ENCODE measurements at regions not wholly inside any gene's neighbourhood (a gene's known extent, or its start where the extent isn't known, plus 50 kb on each side); places are given as distances from the start of the nearest gene placed in this dataset.

DNA sequence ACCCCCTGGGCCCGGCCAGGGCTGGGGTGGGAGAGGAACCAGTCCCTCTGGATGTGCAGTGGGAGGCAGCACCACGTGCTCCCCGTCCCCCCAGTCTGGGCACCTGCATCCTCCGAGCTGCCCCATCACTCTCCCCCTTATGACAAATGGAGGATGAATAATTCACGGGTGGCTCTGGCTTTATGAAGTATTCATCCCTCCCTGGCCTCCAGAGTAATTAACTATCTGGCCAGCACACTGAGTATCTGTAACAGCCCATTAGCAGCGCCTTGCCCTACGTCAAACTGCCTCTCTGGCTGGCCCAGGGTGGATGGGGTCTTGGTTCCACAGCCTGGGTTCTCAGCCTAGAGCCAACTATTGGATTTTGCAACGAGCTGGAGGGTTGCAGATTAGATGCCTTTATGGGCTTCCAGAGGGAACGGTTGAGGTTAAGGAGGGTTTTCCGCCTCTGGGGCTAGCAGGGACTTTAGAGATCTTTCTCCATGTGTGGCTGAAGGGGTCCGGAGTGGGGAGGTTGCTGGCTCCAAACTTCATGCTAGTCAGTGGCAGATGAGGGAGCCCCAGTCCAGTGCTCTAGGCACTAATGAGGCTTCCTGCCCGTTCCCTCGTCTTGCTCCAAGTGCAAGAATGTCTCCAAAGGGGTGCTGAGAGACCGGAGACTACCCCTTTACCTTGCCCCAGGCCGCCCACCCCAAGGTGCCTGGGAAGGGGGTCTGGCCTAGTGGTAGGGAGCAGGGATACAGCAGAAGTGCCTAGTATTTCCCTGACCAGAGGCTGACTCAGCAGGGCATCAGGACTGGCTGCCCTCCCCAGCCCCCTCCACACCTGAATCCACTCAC lies 53.5 kb upstream of the MLN start:
- Histone ChIP-seq H4K20me1 (ENCODE audit: insufficient read depth) (no peaks in the 10 kb centered on the region), H3K4me2 (ENCODE audit: low read length) (no peak overlapping the region), H3K79me2 (ENCODE audit: insufficient read depth, low read length) (no peaks in the 10 kb centered on the region), H3K4me1 (ENCODE audit: control insufficient read depth in 1 of 2, insufficient read depth in 2 of 2, low read length in 2 of 2) (no peaks in the 10 kb centered on the region), H2AFZ (ENCODE audit: low read depth, low read length, poor library complexity, severe bottlenecking) (no peak overlapping the region), H3K36me3 (ENCODE audit: control insufficient read depth in 1 of 2, insufficient read depth in 2 of 2, low read length in 2 of 2) (no peaks in the 10 kb centered on the region), H3K9me3 (ENCODE audit: control insufficient read depth in 1 of 2, insufficient read depth in 1 of 2, low read depth in 1 of 2, low read length in 2 of 2) (no peaks in the 10 kb centered on the region), H3K27me3 (ENCODE audit: insufficient read depth, low read length) (no peaks in the 10 kb centered on the region), H3K9ac (ENCODE audit: low read length) (no peak overlapping the region), H3K27ac (ENCODE audit: low read depth, low read length) (no peak overlapping the region), H3K9me2 (ENCODE audit: insufficient read depth) (no peaks in the 10 kb centered on the region), H3K4me3 (replicated peaks in 1 of 2; ENCODE audit: low read depth in 1 of 2, low read length in 2 of 2) (no peak overlapping the region)
- no peak for TF ChIP-seq CEBPB (IDR thresholded peaks at IDR 0.05; ENCODE audit: low read depth)
- TF ChIP-seq, protein P1, sequence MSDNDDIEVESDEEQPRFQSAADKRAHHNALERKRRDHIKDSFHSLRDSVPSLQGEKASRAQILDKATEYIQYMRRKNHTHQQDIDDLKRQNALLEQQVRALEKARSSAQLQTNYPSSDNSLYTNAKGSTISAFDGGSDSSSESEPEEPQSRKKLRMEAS (IDR thresholded peaks at IDR 0.05), result no peak
- TF ChIP-seq, protein P2, sequence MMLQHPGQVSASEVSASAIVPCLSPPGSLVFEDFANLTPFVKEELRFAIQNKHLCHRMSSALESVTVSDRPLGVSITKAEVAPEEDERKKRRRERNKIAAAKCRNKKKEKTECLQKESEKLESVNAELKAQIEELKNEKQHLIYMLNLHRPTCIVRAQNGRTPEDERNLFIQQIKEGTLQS (IDR thresholded peaks at IDR 0.05), result no peak
- RAD21 ChIA-PET (ENCODE audit: low non-redundant PET in 1 of 2, low total read pairs in 2 of 2, uncharacterized antibody in 2 of 2, unreplicated experiment in 2 of 2), result no interaction called here
- no peak for ATAC-seq
- BruUV-seq (replicated peaks), result no TSS peak
- intact Hi-C loops (cut with micrococcal nuclease), result no loop called here
- no peak for DNase-seq (ENCODE audit: low read depth, low spot score)
- POLR2A ChIA-PET, result no interaction called here
- CTCF ChIA-PET, result no interaction called here

DNA sequence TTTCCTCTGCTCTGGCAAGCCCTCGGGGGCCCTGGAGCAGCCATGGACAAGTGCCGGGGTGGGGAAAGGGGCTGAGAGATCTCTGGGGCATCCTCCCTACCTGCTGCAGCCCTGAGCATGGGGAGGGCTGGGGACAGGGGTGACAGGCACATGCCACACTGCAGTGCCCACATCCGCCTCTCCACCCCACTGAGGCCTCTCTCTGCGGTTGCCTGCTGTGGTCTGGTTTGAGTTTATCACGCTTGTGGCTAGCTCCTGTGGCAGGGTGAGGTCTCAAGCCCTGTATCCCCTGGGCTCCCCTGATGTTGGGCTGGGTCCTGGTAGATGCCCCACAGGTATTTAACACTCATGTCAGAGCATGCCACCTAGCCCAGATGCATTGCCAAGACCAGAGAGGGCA lies 52.9 kb upstream of the MLN start:
- CTCF ChIA-PET, result no interaction called here
- intact Hi-C loops (cut with micrococcal nuclease), result no loop called here
- POLR2A ChIA-PET, result no interaction called here
- no peak for ATAC-seq
- Histone ChIP-seq H3K9ac (ENCODE audit: low read length) (no peak overlapping the region), H3K27ac (ENCODE audit: low read depth, low read length) (no peak overlapping the region), H3K9me2 (ENCODE audit: insufficient read depth) (no peaks in the 10 kb centered on the region), H3K4me2 (ENCODE audit: low read length) (no peak overlapping the region), H3K36me3 (ENCODE audit: control insufficient read depth in 1 of 2, insufficient read depth in 2 of 2, low read length in 2 of 2) (no peaks in the 10 kb centered on the region), H3K9me3 (ENCODE audit: control insufficient read depth in 1 of 2, insufficient read depth in 1 of 2, low read depth in 1 of 2, low read length in 2 of 2) (no peaks in the 10 kb centered on the region), H3K27me3 (ENCODE audit: insufficient read depth, low read length) (no peaks in the 10 kb centered on the region), H4K20me1 (ENCODE audit: insufficient read depth) (no peaks in the 10 kb centered on the region), H3K4me3 (replicated peaks in 1 of 2; ENCODE audit: low read depth in 1 of 2, low read length in 2 of 2) (no peak overlapping the region), H3K79me2 (ENCODE audit: insufficient read depth, low read length) (no peaks in the 10 kb centered on the region), H3K4me1 (ENCODE audit: control insufficient read depth in 1 of 2, insufficient read depth in 2 of 2, low read length in 2 of 2) (peaks cover 0 to 6% of the 10 kb centered on the region in 2 experiments; a peak in 1 of 4 replicates), H2AFZ (ENCODE audit: low read depth, low read length, poor library complexity, severe bottlenecking) (no peak overlapping the region)
- no peak for DNase-seq (ENCODE audit: low read depth, low spot score)
- TF ChIP-seq ELF1 (IDR thresholded peaks at IDR 0.05; ENCODE audit: borderline replicate concordance, low read depth) (no peak), JUND (IDR thresholded peaks at IDR 0.05) (no peak), TCF7L2 (IDR thresholded peaks at IDR 0.05; ENCODE audit: borderline replicate concordance, extremely low read depth, insufficient read depth, insufficient read length) (no peak), CBX3 (IDR thresholded peaks at IDR 0.05; ENCODE audit: low read depth) (no peak), POLR2AphosphoS5 (IDR thresholded peaks at IDR 0.05; ENCODE audit: low read depth, low read length) (no peak), EZH2 (IDR thresholded peaks at IDR 0.05) (no peak), CTCF (IDR thresholded peaks at IDR 0.05 in 2 of 3, conservative IDR thresholded peaks at IDR 0.05 in 1 of 3; ENCODE audit: borderline replicate concordance in 1 of 3, insufficient read depth in 1 of 3, low read depth in 2 of 3, low read length in 2 of 3) (no peak), EGR1 (IDR thresholded peaks at IDR 0.05; ENCODE audit: low read depth) (no peak), REST (IDR thresholded peaks at IDR 0.05; ENCODE audit: low read depth) (no peak), ZFX (IDR thresholded peaks at IDR 0.05) (no peak), SP1 (IDR thresholded peaks at IDR 0.05; ENCODE audit: low read depth) (no peak), YY1 (IDR thresholded peaks at IDR 0.05; ENCODE audit: extremely low read depth, insufficient replicate concordance, low read depth, low read length) (no peak)
- no TSS peak for BruUV-seq (replicated peaks)
- RAD21 ChIA-PET (ENCODE audit: low non-redundant PET in 1 of 2, low total read pairs in 2 of 2, uncharacterized antibody in 2 of 2, unreplicated experiment in 2 of 2), result no interaction called here

Measured in HCT116 (cell line).